NCI-H2171 (cell line): ENCODE measurements at regions not wholly inside any gene's neighbourhood (a gene's known extent, or its start where the extent isn't known, plus 50 kb on each side); places are given as distances from the start of the nearest gene placed in this dataset.
"Not testable (repeated sequence)": the region's sequence is repeated elsewhere in the genome, so short reads cannot be mapped to it uniquely, and the experiment has no call there.

Experiments
- DNase-seq: peaks from one replicate; lab custom pipeline; 2025; lab: John Stamatoyannopoulos, UW

DNA sequence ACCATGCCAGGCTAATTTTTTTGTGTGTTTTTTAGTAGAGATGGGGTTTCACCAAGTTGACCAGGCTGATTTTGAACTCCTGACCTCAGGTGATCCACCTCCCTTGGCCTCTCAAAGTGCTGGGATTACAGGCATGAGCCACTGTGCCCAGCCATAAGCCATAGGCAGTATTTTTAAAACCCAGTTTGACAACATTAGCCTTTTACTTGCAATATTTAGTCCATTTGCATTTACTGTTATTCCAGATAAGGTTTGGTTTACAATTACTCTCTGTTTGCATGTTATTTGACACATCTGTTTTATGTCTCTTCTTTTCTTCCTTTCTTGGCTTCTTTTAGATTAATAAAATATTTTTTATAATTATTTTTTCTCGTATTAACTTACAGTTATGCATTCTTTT, 83.6 kb upstream of the EPHB3 start:
- DNase-seq, result no peak

DNA sequence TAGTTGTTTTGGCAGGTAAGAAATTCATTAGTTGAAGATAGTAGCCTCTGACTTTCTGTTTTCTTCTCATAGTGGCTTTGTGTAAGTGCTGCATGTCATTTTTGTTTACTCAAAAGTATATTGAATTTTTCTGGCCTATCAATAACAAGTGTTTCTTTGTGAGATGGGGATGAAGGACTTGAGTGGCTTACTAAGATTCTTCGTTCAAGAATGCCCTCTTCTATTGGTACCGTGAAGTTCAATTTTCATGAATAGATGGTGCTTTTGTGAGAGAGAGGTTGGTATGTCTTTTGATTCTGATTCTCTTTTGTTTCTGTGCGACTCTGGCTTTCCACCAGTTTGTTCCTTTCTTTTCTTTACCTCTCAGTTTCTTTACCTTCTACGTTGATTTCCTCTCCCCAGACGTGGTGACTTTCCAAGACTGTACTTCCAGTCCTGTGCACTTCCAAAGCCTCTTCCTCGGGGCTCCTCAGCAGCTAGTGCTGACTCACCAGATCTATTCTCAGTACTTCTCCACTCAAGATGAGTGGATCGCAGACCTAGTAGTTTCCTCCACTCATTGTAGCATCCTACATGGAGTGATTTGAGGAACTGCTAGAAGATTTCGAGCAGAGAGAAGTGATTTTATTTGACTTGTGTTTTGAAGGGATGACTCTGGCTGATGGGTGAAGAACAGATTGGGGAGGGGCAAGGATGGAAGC, 82.0 kb upstream of the EPHB3 start:
- no peak for DNase-seq

DNA sequence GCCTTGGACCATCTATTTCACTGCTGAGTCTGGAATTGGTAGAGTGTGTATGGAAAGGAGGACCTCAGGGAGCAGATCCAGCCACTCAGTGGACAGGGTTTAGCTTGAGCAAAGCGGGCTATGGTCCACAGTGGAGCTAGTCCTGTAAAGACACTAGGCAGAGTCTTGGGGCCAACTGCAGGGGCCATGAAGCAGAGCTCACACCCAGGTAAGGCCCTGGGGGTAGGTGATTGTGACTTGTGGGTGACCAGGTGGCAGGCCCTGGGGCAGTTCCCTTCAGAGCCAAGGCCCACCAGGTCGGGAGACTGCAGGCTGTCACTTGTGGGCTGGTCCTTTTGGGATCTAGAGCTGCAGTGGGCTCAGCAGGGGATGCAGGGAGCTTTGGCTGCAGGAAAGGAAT, 80.8 kb upstream of the EPHB3 start:
- DNase-seq, result no peak

DNA sequence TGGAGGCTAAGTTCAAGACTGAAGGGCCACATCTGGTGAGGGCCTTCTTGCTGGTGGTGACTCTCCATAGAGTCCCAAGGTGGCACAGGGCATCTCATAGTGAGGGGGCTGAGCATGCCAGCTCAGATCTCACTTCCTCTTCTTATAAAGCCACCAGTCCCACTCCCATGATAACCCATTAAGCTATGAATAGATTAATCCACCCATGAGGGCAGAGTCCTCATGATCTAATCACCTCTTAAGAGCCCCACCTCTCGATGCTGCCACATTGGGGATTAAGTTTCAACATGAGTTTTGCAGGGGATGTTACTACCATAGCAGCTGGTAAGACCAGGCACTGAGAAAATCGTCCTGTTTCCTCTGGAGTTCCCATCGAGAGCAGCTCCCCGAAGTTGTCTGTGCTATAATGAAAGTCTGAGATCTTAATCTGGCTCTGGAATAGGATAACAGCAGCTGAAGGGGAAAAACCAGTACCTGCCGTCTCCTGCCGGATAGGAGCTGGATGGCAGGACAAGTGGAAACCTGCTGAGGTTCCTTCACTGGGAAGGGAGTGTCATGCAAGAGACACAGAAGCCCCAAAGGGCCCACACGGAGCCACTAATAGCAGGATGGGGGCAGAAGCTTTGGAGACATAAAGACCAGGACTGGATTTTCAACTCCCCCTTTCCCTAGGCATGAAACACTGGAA, 79.5 kb upstream of the EPHB3 start:
- no peak for DNase-seq

DNA sequence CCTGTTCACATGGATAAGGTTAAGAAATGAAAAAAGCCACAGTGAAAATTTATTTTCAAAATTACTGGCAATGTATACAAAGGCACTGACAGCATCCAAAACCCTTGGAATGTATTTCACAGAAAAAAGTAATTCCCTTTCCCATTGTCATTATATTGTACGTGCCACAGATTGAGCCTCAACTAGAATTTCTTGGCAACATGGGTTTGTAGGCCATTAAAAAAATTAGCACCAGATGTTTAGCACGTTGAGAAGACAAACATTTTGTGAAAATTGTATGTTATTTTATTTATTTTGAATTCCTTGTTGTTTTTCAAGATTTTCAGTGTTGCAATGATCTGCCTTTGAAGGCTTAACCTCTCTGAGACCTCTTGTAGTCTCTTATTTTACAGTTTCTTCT, 76.3 kb upstream of the EPHB3 start:
- DNase-seq, result no peak

DNA sequence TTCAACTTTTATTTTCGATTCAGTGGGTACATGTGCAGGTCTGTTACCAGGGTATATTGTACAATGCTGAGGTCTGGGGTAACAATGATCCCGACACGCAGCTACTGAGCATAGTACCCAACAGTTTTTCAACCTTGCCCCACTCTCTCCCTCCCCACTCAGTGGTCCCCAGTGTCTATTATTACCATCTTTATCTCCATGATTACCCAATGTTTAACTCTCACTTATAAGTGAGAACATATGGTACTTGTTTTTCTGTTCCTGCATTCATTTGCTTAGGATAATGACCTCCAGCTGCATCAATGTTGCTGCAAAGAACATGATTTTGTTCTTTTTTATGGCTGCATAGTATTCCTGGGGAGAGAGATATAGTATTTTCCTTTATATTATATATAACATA, 75.7 kb upstream of the EPHB3 start:
- DNase-seq, result no peak

DNA sequence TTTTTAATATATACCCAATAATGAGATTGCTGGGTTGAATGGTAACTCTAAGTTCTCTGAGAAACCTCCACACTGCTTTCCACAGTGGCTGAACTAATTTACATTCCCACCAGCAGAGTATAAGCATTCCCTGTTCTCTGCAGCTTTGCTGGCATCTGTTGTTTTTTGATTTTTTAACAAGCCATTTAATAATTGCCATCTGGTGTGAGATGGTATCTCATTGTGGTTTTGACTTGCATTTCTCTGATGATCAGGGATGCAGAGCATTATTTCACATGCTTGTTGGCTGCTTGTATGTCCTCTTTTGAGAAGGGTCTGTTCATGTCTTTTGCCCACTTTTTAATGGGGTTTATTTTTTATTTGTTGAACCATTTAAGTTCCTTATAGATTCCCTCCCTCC, 75.0 kb upstream of the EPHB3 start:
- DNase-seq, result peak; percentile 72

DNA sequence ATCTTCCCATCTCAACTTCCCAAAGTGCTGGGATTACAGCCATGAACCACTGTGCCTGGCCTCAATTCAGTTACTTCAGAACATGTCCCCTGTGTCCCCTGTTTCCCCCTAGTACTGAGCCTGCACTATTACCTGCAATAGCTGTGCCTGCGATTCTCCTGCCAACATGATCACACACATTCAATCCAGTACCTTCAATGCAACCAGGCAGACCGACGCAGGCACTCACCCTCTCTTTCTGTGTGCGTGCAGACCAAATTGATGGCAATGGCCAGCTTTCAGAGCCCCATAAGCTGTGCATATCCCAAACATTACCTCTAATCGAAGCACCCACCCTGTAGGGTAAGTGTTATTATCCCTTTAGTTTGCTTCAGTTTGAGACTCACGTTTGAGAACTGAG, 73.0 kb upstream of the EPHB3 start:
- no peak for DNase-seq

DNA sequence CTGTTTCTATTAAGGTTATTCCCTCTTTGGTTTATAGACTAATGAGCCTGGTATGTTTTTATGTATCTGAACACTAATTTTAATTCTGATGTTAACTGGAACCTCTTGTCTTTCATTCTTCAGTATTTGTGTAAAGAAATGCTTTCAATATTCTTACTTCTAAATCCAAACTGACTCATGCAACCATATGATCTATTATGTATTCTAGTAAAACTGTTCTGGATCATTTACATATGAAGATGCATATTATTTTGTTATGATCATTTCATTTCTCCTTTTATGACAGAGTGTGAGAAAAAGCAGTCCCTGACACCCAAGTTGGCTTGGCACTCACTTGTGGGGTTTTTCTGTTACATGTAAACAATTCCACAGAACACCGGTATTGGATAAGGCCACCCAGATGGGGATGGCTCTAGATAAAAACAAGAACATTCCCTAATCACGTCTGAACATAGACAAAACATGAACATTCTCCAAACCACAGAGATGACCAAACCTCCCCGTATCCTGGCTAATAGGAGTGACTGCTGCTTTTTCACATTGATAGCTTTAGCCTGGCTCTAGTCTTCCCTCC, 72.2 kb upstream of the EPHB3 start:
- DNase-seq, result no peak

DNA sequence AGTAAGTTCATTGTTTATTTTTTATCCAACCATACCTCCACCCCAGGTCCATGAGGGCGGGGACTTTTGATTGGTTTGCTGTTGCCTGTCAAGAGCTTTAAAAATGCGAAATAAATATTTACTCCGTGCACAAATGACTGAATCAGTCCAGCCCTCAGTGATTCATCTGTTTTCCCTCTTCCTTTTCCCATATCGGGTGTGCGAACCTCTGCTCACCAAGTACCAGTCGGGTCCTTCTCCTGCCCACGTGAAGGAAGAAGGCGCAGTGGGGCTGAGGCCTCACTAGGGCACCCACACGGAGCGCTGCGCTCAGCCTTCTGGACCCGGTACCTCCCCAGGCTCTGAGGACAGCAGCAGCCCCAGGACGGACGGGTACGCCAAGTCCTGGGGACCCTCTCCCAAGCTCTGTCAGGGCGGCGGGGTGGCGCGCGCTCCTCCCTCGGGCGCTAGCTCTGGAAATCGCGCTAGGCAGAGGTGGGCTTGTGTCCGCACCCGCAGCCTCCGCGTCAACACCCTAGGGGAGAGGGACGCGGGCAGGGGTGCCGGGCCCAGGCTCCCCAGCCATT, 70.5 kb upstream of the EPHB3 start:
- no peak for DNase-seq

DNA sequence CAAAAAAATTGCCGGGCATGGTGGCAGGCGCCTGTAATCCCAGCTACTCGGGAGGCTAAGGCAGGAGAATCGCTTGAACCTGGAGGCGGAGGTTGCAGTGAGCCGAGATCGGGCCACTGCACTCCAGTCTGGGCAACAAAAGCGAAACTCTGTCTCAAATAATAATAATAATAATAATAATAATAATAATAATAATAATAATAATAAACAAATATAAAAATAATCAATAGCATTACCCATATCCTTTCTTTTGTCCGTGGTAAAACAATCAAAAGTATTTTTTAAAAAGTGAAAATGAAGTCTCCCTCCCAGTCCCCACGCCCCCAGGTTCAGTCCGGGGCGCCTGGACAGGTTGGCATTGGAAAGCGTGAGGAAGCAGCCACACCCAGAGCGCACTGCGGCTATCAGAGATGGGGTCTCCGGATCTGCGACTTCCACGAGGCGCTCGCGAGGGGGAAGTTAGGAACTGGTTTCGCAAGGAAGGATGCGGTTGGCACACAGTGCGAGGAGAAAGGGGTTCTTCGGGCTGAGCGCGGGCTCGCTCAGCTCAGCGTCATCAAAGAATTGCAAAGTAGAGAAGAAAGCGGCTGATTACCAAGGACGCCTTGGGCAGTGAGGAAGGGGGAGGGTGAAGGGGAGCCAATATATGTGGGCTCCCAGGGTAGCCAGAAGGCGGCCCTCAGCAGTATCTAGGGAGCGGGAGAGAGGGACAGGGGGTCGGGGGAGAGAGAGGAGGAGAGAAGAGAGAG, 69.5 kb upstream of the EPHB3 start:
- no peak for DNase-seq

DNA sequence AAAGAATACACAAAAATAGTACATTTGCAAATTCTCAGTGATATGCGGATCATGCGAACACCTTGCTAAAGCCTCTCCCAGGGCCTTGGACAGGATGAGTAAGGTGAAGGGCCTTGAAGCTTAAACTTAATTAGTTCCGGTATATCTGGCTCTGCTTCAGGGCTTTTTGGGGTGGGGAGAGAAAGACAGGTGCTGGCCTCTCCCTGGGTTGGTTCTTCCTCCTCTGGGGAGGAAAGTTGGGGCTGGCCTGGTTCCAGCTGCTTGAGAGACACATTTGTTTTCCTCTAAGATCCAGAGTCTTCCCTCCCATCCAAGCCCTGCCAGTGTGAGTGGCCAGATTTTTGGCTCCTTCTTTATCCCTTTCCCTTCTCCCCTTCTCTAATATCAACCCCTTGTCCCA, 64.7 kb upstream of the EPHB3 start:
- no peak for DNase-seq

DNA sequence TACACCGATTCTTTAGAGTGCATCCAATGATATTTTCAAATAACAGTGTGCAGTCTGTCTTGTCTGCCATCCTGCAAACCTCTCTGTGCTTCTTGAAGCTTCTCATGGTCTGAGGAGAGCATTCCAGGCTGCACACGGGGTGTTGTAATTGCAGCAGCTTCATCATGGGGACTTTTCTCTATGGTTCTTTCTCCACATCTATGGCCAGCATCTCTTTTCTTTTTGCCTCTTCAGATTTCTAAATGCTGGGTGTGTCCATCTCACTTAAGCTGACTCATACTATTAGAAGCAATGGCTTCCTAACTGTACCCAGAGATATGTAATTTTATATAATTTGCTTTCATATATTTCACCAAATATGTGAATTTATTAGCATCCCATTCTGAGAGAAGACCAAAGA, 63.8 kb upstream of the EPHB3 start:
- DNase-seq, result no peak

DNA sequence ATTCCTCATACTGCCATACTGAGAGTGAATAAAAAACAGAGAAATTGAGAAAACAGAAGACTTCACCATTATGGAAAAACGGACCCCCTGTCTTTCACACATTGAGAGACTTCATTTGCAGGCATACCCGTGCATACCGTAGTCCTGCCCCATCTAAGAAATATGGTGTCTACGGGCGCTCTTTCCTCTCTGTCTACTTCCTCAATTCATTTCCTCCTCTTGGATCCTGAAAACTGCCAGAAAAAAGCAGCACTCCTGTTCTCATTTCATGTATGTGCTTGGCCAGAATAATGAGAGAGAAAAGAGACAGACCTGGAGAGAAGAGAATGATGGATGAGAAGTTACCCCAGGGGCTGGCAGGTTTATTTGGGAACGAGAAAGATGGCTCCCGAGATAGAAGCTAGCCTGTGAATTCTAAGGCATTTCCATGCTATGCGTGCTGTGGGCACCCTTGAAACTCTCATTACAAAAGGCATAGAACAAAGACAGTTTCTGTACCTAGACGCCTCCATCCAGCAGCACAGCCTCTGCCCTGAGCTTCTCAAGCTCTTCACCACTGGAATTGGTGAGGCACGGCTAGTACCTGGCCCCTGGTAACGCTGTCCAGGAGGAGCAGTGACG, 62.5 kb upstream of the EPHB3 start:
- DNase-seq, result no peak

DNA sequence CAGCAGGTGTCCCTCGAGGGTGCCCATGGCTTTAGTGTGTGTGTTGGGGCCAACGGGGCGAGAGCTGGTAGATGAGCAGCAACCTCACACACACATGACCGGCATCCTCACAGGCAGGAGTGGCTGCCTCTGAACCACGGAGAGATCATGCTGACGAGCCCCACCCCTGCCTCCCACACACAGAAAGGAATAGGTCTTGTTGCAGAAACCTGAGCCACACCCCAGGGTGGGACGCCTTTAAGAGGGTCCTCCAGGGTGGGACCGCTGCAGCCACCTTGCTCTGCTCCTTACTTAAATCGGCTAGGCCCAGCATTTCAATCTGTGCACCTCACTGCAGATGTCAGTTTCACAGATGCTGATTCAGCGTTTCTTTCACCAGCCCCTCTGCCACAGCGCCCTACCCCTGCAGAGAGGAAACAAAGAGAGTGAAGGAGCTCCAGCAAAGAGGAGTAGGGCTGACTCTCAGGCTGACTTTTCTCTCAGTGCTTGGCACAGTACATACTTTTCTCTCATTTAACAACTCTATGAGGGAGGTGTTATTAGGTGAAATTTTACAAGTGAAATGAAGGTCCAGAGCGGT, 61.2 kb upstream of the EPHB3 start:
- DNase-seq, result no peak

DNA sequence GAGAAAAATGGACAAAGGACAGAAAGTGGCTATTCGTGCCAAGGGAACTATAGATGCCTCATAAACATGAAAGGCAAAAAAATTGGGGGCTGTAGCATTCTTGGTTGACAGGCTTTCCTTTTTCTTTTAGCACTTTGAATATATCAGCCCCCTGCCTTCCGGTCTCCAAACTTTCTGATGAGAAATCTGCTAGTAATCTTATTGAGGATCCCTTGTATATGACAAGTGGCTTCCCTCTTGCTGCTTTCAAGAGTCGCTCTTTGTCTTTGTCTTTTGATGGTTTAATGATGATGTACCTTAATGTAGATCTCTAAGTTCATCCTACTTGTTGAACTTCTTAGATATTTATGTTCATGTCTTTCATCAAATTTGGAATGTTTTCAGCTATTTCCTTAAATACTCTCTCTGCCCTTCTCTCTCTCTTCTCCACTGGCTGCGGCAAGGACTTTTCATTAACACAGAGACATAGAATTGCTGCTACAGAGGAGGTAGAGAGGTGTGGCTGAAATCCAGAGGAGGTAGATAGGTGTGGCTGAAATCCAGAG, 59.4 kb upstream of the EPHB3 start:
- DNase-seq, result no peak

DNA sequence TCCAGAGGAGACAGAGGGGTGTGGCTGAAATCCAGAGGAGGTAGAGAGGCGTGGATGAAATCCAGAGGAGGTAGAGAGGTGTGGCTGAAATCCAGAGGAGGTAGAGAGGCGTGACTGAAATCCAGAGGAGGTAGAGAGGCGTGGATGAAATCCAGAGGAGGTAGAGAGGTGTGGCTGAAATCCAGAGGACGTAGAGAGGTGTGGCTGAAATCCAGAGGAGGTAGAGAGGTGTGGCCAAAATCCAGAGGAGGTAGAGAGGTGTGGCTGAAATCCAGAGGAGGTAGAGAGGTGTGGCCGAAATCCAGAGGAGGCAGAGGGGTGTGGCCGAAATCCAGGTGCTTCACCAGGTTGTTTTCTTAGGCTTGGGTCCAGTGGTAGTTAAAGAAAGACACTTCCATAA, 58.7 kb upstream of the EPHB3 start:
- DNase-seq, result not testable (repeated sequence)

DNA sequence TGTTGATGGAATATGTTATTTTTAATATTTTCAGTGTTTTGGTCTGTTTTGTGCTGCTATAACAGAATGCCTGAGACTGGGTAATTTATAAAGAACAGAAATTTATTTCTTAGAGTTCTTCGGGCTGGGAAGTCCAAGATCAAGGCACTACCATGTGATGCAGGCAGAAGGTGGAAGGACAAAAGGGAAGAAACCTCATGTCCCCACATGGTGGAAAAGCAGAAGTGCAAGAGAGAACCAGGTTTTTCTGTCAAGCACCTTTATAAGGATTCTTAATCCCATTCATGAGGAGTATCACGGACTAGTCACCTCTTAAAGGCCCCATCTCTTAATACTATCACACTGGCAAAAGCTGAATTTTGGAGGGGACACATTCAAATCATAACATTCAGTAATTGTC, 57.9 kb upstream of the EPHB3 start:
- no peak for DNase-seq

DNA sequence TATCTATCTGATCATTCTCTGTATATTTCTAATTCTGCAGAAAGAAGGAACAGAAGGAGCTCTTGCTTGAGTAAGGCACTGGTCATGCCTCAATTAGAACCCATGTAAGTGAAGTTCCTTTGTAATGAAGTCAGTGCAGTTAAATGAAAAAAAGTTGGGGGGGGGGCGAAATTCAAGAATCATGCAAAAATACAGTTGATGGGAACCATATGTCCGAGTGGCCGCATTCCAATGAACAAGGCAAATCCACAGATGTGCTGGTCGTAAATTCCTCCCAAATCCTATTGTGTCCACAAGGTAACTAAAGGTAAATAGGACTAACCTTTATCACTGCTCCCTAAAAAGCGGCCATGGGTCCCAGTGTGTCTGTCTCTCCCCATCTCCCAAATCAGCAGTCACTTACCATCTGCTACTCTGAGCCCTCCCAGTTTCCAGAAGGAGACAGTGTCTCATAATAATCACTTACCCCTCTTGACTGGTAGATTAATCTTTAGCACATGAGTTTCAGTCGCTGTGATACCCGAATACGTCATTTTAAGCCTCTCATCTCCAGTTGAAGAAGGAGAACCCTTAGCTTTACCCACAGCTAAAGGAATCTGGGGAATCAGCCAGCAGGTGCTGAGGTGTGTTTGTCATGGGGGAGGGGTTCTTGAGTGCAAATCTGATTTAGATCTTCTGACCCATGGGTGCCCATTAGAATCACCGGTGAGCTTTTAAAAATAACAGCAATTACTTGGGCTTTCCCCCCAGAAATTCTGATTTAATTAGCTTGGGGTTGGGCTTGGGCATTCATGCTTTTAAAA, 56.3 kb upstream of the EPHB3 start:
- no peak for DNase-seq

DNA sequence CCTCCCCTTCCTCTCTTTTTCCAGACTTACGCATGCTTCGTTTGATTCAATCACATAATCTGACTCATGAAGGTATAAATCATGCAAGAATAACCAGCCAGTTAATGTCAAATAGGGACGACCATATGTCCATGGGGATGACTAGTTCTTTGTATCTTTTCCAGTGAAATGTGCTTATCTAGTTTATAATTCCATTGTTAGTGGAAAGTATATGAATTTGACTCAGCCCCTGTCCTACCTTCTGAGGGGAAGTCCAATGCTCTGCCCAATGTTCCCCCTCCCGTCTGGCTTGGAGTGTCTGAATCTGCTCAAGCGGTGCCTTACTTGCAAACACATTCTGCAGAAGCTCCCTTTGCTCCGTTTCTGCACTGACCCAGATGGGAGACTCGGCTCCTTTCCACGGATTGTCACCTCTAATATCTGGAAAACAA, 55.0 kb upstream of the EPHB3 start:
- no peak for DNase-seq

DNA sequence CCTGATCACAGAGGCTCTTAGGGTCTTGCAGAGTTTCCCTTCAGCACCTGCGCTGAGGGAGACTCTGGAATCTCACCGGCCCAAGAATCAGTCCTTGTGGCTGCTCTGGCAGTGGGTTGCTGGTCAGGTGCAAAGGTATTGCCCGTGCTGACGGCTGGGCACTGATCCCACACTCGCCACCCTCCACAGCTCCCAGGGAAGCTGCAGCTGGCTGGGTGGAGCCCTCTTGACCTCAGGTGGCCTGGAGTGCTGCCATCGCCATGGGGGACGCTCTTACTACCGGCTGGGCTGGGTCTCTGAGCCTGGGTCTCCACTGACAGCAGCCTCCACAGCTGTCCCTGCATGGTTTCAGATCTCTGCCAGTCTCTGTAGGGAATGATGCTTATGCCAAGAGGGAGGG, 52.6 kb upstream of the EPHB3 start:
- DNase-seq, result no peak
